ENCODE measurements at regions not wholly inside any gene's neighbourhood (a gene's known extent, or its start where the extent isn't known, plus 50 kb on each side); places are given as distances from the start of the nearest gene placed in this dataset.
"Not testable (repeated sequence)": the region's sequence is repeated elsewhere in the genome, so short reads cannot be mapped to it uniquely, and the experiment has no call there.

GRCh38 chrX:54615109-54615508 lies 85.1 kb downstream of the GNL3L start:
- DNase-seq = no peak

- DNase-seq = no peak
Measured at GRCh38 chrX:54633641-54634040, 103.6 kb downstream of the GNL3L start.

GRCh38 chrX:54639018-54639345 lies 109.0 kb downstream of the GNL3L start:
- DNase-seq = no peak

- DNase-seq = peak; percentile 81 to 82
Measured at GRCh38 chrX:54639346-54640102, 109.5 kb downstream of the GNL3L start.

GRCh38 chrX:54640103-54640690 lies 110.2 kb downstream of the GNL3L start:
- no peak for DNase-seq

GRCh38 chrX:54640736-54641135 lies 110.7 kb downstream of the GNL3L start:
- DNase-seq = no peak

- DNase-seq = no peak
Measured at GRCh38 chrX:54641530-54641929, 111.5 kb downstream of the GNL3L start.

- not testable (repeated sequence) for DNase-seq
Measured at GRCh38 chrX:54647607-54648006, 117.6 kb downstream of the GNL3L start.

- DNase-seq = no peak
Measured at GRCh38 chrX:54659547-54659946, 129.5 kb downstream of the GNL3L start.

- DNase-seq = no peak
Measured at GRCh38 chrX:54675762-54676161, 122.3 kb downstream of the ITIH6 start.

- DNase-seq = no peak
Measured at GRCh38 chrX:54695231-54695630, 102.8 kb downstream of the ITIH6 start.

GRCh38 chrX:54695816-54696487 lies 102.1 kb downstream of the ITIH6 start:
- DNase-seq = no peak

All from hippocampal formation (tissue), 2 donors.